ENCODE measurements at regions not wholly inside any gene's neighbourhood (a gene's known extent, or its start where the extent isn't known, plus 50 kb on each side); places are given as distances from the start of the nearest gene placed in this dataset.

GRCh38 chrX:96379951-96380350 lies 304.7 kb upstream of the DIAPH2 start:
- H3K4me3 ChIP-seq, result no peak overlapping the region
- H3K27ac ChIP-seq, result no peak overlapping the region
- H3K9me3 ChIP-seq, result no peaks in the 10 kb centered on the region
- no peak for TF ChIP-seq POLR2A (IDR thresholded peaks at IDR 0.05)
- no peak for TF ChIP-seq CTCF (IDR thresholded peaks at IDR 0.05)
- DNase-seq, result no peak
- no peaks in the 10 kb centered on the region for H3K27me3 ChIP-seq
- no peaks in the 10 kb centered on the region for H3K4me1 ChIP-seq
- no peaks in the 10 kb centered on the region for H3K36me3 ChIP-seq

- Histone ChIP-seq H3K27ac (no peak overlapping the region), H3K4me1 (no peaks in the 10 kb centered on the region), H3K4me3 (no peak overlapping the region), H3K36me3 (no peaks in the 10 kb centered on the region), H3K9me3 (no peaks in the 10 kb centered on the region), H3K27me3 (no peaks in the 10 kb centered on the region)
- TF ChIP-seq CTCF (IDR thresholded peaks at IDR 0.05) (no peak), POLR2A (IDR thresholded peaks at IDR 0.05) (no peak)
- no peak for DNase-seq
Measured at GRCh38 chrX:96382018-96382417, 302.6 kb upstream of the DIAPH2 start.

- no peak for DNase-seq
- H3K4me3 ChIP-seq, result no peak overlapping the region
- H3K9me3 ChIP-seq, result no peaks in the 10 kb centered on the region
- TF ChIP-seq POLR2A (IDR thresholded peaks at IDR 0.05) (no peak), CTCF (IDR thresholded peaks at IDR 0.05) (no peak)
- no peaks in the 10 kb centered on the region for H3K36me3 ChIP-seq
- no peaks in the 10 kb centered on the region for H3K4me1 ChIP-seq
- H3K27me3 ChIP-seq, result no peaks in the 10 kb centered on the region
- no peak overlapping the region for H3K27ac ChIP-seq
Measured at GRCh38 chrX:96383428-96383827, 301.2 kb upstream of the DIAPH2 start.

GRCh38 chrX:96386325-96386724 lies 298.3 kb upstream of the DIAPH2 start:
- no peaks in the 10 kb centered on the region for H3K4me1 ChIP-seq
- H3K27ac ChIP-seq, result no peak overlapping the region
- H3K27me3 ChIP-seq, result no peaks in the 10 kb centered on the region
- TF ChIP-seq POLR2A (IDR thresholded peaks at IDR 0.05) (no peak), CTCF (IDR thresholded peaks at IDR 0.05) (no peak)
- H3K9me3 ChIP-seq, result no peaks in the 10 kb centered on the region
- H3K36me3 ChIP-seq, result no peaks in the 10 kb centered on the region
- H3K4me3 ChIP-seq, result no peak overlapping the region
- DNase-seq, result no peak

- Histone ChIP-seq H3K36me3 (no peaks in the 10 kb centered on the region), H3K27ac (no peak overlapping the region), H3K9me3 (no peaks in the 10 kb centered on the region), H3K4me1 (no peaks in the 10 kb centered on the region), H3K4me3 (no peak overlapping the region), H3K27me3 (no peaks in the 10 kb centered on the region)
- no peak for TF ChIP-seq CTCF (IDR thresholded peaks at IDR 0.05)
- no peak for DNase-seq
Measured at GRCh38 chrX:96386981-96387380, 297.7 kb upstream of the DIAPH2 start.

- no peak for DNase-seq
- Histone ChIP-seq H3K36me3 (no peaks in the 10 kb centered on the region), H3K27ac (no peak overlapping the region), H3K4me3 (no peak overlapping the region), H3K4me1 (no peaks in the 10 kb centered on the region), H3K27me3 (no peaks in the 10 kb centered on the region), H3K9me3 (no peaks in the 10 kb centered on the region)
- TF ChIP-seq POLR2A (IDR thresholded peaks at IDR 0.05) (no peak), CTCF (IDR thresholded peaks at IDR 0.05) (no peak)
Measured at GRCh38 chrX:96387801-96388200, 296.8 kb upstream of the DIAPH2 start.
